DOHH2 (cell line): ENCODE measurements at regions not wholly inside any gene's neighbourhood (a gene's known extent, or its start where the extent isn't known, plus 50 kb on each side); places are given as distances from the start of the nearest gene placed in this dataset.

Experiments used
- H3F3A ChIP-seq: fragments of 200-600 bp; sonication (generic), shearing (Covaris generic); 2 replicates; pipeline ENCODE4 v1.6.0; 2016; ENCODE audit warnings: antibody characterized with exemption, mild to moderate bottlenecking; ENCODE audit not compliant: control insufficient read depth, insufficient read depth
- H3K27ac ChIP-seq: fragments of 200-600 bp; sonication (generic); 2 replicates; pipeline ENCODE4 v1.5.1; 2014; ENCODE audit warnings: low read depth, mild to moderate bottlenecking, low read length, moderate library complexity
- H3K27me3 ChIP-seq: fragments of 200-600 bp; sonication (generic); 2 replicates; pipeline ENCODE4 v1.6.1; 2014; ENCODE audit warnings: mild to moderate bottlenecking, low read length, mixed read lengths; ENCODE audit not compliant: control insufficient read depth
- H3K36me3 ChIP-seq: fragments of 200-600 bp; sonication (generic); 2 replicates; pipeline ENCODE4 v1.6.1; 2014; ENCODE audit warnings: mild to moderate bottlenecking, low read length, moderate library complexity, mixed read lengths; ENCODE audit not compliant: control insufficient read depth
- H3K4me1 ChIP-seq: fragments of 200-600 bp; sonication (generic); 2 replicates; pipeline ENCODE4 v1.6.1; 2014; ENCODE audit warnings: mild to moderate bottlenecking, low read length, mixed read lengths; ENCODE audit not compliant: control insufficient read depth
- H3K4me2 ChIP-seq: fragments of 200-600 bp; sonication (generic); 2 replicates; pipeline ENCODE4 v1.6.0; 2014; ENCODE audit warnings: mild to moderate bottlenecking, low read length, moderate library complexity
- H3K4me3 ChIP-seq: fragments of 200-600 bp; sonication (generic); 2 replicates; pipeline ENCODE4 v1.5.1; 2014; ENCODE audit warnings: mild to moderate bottlenecking, low read length, mixed read lengths
- H3K79me2 ChIP-seq: fragments of 200-600 bp; sonication (generic); 2 replicates; pipeline ENCODE4 v1.6.1; 2014; ENCODE audit warnings: mild to moderate bottlenecking, low read length, mixed read lengths; ENCODE audit not compliant: control insufficient read depth
- H3K9me2 ChIP-seq: fragments of 200-600 bp; sonication (generic); replicated peaks from 2 replicates; pipeline ENCODE4 v1.6.1; 2014; ENCODE audit warnings: mild to moderate bottlenecking, low read length, mixed read lengths; ENCODE audit not compliant: control insufficient read depth
- H3K9me3 ChIP-seq: fragments of 200-600 bp; sonication (generic); 2 replicates; pipeline ENCODE4 v1.6.1; 2014; ENCODE audit warnings: antibody characterized with exemption, low read length, mixed read lengths; ENCODE audit not compliant: control insufficient read depth, insufficient read depth
- H4K20me1 ChIP-seq: fragments of 200-600 bp; sonication (generic); 2 replicates; pipeline ENCODE4 v1.6.0; 2014; ENCODE audit warnings: low read depth, mild to moderate bottlenecking, antibody characterized with exemption, low read length, moderate library complexity; ENCODE audit not compliant: control insufficient read depth, insufficient read depth
- CTCF ChIP-seq: fragments of 200-600 bp; sonication (generic); IDR thresholded peaks from one replicate; pipeline ENCODE4 v1.5.1; 2014; ENCODE audit warnings: antibody characterized with exemption, mild to moderate bottlenecking, low read depth, low read length; ENCODE audit not compliant: poor library complexity, severe bottlenecking
- EZH2phosphoT487 ChIP-seq: fragments of 200-600 bp; sonication (generic); IDR thresholded peaks from 2 replicates; pipeline ENCODE4 v1.6.1; 2017; ENCODE audit warnings: borderline replicate concordance, mild to moderate bottlenecking, antibody characterized with exemption, low read length, moderate library complexity, mixed read lengths

GRCh38 chr3:66165660-66166059, 55.1 kb upstream of the SLC25A26 start:
- H3K27me3 ChIP-seq = no peaks in the 10 kb centered on the region
- no peak overlapping the region for H3K4me2 ChIP-seq
- H3K27ac ChIP-seq = no peak overlapping the region
- H4K20me1 ChIP-seq = no peaks in the 10 kb centered on the region
- H3K79me2 ChIP-seq = no peaks in the 10 kb centered on the region
- no peaks in the 10 kb centered on the region for H3K36me3 ChIP-seq
- no peaks in the 10 kb centered on the region for H3K4me1 ChIP-seq
- no peaks in the 10 kb centered on the region for H3K9me3 ChIP-seq
- H3F3A ChIP-seq = no peaks in the 10 kb centered on the region
- TF ChIP-seq CTCF = no peak
- TF ChIP-seq EZH2phosphoT487 = no peak
- H3K9me2 ChIP-seq = no peaks in the 10 kb centered on the region
- H3K4me3 ChIP-seq = no peak overlapping the region

- no peak overlapping the region for H3K27ac ChIP-seq
- H3K9me3 ChIP-seq = no peaks in the 10 kb centered on the region
- no peak for TF ChIP-seq EZH2phosphoT487
- no peak for TF ChIP-seq CTCF
- H3K9me2 ChIP-seq = no peaks in the 10 kb centered on the region
- H3K27me3 ChIP-seq = no peaks in the 10 kb centered on the region
- H4K20me1 ChIP-seq = no peaks in the 10 kb centered on the region
- no peaks in the 10 kb centered on the region for H3F3A ChIP-seq
- H3K4me2 ChIP-seq = no peak overlapping the region
- H3K36me3 ChIP-seq = no peaks in the 10 kb centered on the region
- H3K4me1 ChIP-seq = no peaks in the 10 kb centered on the region
- no peaks in the 10 kb centered on the region for H3K79me2 ChIP-seq
- H3K4me3 ChIP-seq = no peak overlapping the region
Measured at GRCh38 chr3:66164155-66164554, 56.6 kb upstream of the SLC25A26 start.

- Histone ChIP-seq H3K9me2 (no peaks in the 10 kb centered on the region), H3K4me1 (no peaks in the 10 kb centered on the region), H3K27ac (no peak overlapping the region), H3K4me3 (no peak overlapping the region), H3K79me2 (no peaks in the 10 kb centered on the region), H3K36me3 (no peaks in the 10 kb centered on the region), H3F3A (no peaks in the 10 kb centered on the region), H3K4me2 (no peak overlapping the region), H3K9me3 (no peaks in the 10 kb centered on the region), H4K20me1 (no peaks in the 10 kb centered on the region), H3K27me3 (no peaks in the 10 kb centered on the region)
- TF ChIP-seq CTCF (no peak), EZH2phosphoT487 (no peak)
Measured at GRCh38 chr3:66163222-66163621, 57.6 kb upstream of the SLC25A26 start.

- H4K20me1 ChIP-seq = no peaks in the 10 kb centered on the region
- H3K36me3 ChIP-seq = no peaks in the 10 kb centered on the region
- H3K4me1 ChIP-seq = no peaks in the 10 kb centered on the region
- no peak overlapping the region for H3K27ac ChIP-seq
- H3K4me2 ChIP-seq = no peak overlapping the region
- H3K9me3 ChIP-seq = no peaks in the 10 kb centered on the region
- no peaks in the 10 kb centered on the region for H3K9me2 ChIP-seq
- H3K79me2 ChIP-seq = no peaks in the 10 kb centered on the region
- H3K4me3 ChIP-seq = no peak overlapping the region
- no peaks in the 10 kb centered on the region for H3K27me3 ChIP-seq
- TF ChIP-seq EZH2phosphoT487 (no peak), CTCF (no peak)
- H3F3A ChIP-seq = no peaks in the 10 kb centered on the region
Measured at GRCh38 chr3:66162766-66163165, 58.0 kb upstream of the SLC25A26 start.
